ENCODE measurements at regions not wholly inside any gene's neighbourhood (a gene's known extent, or its start where the extent isn't known, plus 50 kb on each side); places are given as distances from the start of the nearest gene placed in this dataset.

DNA sequence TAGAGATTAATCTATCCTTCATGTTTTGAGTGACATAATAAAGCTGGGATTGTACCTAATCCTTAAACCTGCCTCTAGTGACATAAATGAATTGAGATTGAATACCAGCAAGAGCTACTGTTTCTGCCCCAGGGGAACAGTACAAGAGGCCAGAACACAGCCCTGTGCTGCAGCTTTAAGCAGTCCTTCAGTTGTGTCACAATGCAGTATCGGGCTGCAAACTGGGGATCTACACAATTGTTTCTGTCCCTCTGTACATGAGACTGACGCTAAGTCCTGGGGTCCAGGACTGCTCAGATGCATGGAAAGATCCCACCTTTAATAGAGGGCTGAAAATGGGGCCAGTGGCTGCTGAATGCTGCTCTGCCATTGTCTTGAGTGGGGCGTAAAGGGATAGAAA, 87.5 kb downstream of the MINAR1 start:
- TF ChIP-seq, protein P1, sequence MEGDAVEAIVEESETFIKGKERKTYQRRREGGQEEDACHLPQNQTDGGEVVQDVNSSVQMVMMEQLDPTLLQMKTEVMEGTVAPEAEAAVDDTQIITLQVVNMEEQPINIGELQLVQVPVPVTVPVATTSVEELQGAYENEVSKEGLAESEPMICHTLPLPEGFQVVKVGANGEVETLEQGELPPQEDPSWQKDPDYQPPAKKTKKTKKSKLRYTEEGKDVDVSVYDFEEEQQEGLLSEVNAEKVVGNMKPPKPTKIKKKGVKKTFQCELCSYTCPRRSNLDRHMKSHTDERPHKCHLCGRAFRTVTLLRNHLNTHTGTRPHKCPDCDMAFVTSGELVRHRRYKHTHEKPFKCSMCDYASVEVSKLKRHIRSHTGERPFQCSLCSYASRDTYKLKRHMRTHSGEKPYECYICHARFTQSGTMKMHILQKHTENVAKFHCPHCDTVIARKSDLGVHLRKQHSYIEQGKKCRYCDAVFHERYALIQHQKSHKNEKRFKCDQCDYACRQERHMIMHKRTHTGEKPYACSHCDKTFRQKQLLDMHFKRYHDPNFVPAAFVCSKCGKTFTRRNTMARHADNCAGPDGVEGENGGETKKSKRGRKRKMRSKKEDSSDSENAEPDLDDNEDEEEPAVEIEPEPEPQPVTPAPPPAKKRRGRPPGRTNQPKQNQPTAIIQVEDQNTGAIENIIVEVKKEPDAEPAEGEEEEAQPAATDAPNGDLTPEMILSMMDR (IDR thresholded peaks at IDR 0.05) = no peak
- TF ChIP-seq POLR2A (IDR thresholded peaks at IDR 0.05) = no peak
